PC-3 (cell line): ENCODE measurements at regions not wholly inside any gene's neighbourhood (a gene's known extent, or its start where the extent isn't known, plus 50 kb on each side); places are given as distances from the start of the nearest gene placed in this dataset.

Experiments used
- ATAC-seq: fragments of 200-7000 bp; cut with Tn5 transposase; 2 replicates; pipeline ENCODE4 v1.9.1; 2020; ENCODE audit warnings: mild to moderate bottlenecking, moderate library complexity
- BruUV-seq: library from RNA; stranded (reverse); fragments of 400-500 nt; replicated peaks from 2 replicates; lab custom pipeline; 2021; lab: Mats Ljungman, UMichigan
- CTCF ChIA-PET: fragments of 300-600 bp; sonication (Branson Sonifier 250); formaldehyde crosslinking; loops from one replicate; lab custom pipeline; 2022; ENCODE audit warnings: antibody characterized with exemption; lab: Charles Lee
- POLR2A ChIA-PET: fragments of 300-600 bp; sonication (Branson Sonifier 250); formaldehyde crosslinking; loops from one replicate; lab custom pipeline; 2022; ENCODE audit warnings: antibody characterized with exemption; ENCODE audit not compliant: unreplicated experiment; lab: Charles Lee
- DNase-seq: peaks from one replicate; pipeline ENCODE4 v3.0.0-alpha.2; 2015
- H2AFZ ChIP-seq: fragments of 300-600 bp; sonication (generic); 2 replicates; pipeline ENCODE4 v1.6.0; 2016; ENCODE audit warnings: antibody characterized with exemption, low read length
- H3F3A ChIP-seq: fragments of 300-600 bp; sonication (generic); one replicate; pipeline ENCODE4 v1.6.0; 2017; ENCODE audit warnings: antibody characterized with exemption, low read length, control low read depth, mild to moderate bottlenecking; ENCODE audit not compliant: unreplicated experiment
- H3K27ac ChIP-seq: fragments of 300-600 bp; sonication (generic); 2 replicates; pipeline ENCODE4 v1.5.1; 2016; ENCODE audit warnings: mild to moderate bottlenecking, low read length
- H3K27me3 ChIP-seq: fragments of 300-600 bp; sonication (generic); 2 replicates; pipeline ENCODE4 v1.6.1; 2016; ENCODE audit warnings: low read length, mixed read lengths
- H3K36me3 ChIP-seq: fragments of 300-600 bp; sonication (generic); 2 replicates; pipeline ENCODE4 v1.6.1; 2016; ENCODE audit warnings: low read depth, mixed run types, low read length, mixed read lengths
- H3K4me1 ChIP-seq: fragments of 300-600 bp; sonication (generic); 2 replicates; pipeline ENCODE4 v1.5.1; 2016; ENCODE audit warnings: low read length; ENCODE audit not compliant: insufficient read depth
- H3K4me2 ChIP-seq: fragments of 300-600 bp; sonication (generic); 2 replicates; pipeline ENCODE4 v1.6.0; 2016; ENCODE audit warnings: low read length
- H3K4me3 ChIP-seq: fragments of 300-600 bp; sonication (generic); 2 replicates; pipeline ENCODE4 v1.5.1; 2016; ENCODE audit warnings: mild to moderate bottlenecking, low read length, mixed read lengths
- H3K79me2 ChIP-seq: fragments of 300-600 bp; sonication (generic); 2 replicates; pipeline ENCODE4 v1.6.1; 2017; ENCODE audit warnings: low read length, mixed read lengths
- H3K9ac ChIP-seq: fragments of 300-600 bp; sonication (generic); 2 replicates; pipeline ENCODE4 v1.6.0; 2016; ENCODE audit warnings: mild to moderate bottlenecking, low read length
- H3K9me2 ChIP-seq: fragments of 300-600 bp; sonication (generic); replicated peaks from 2 replicates; pipeline ENCODE4 v1.6.1; 2016; ENCODE audit warnings: mixed run types, low read length, mixed read lengths
- H3K9me3 ChIP-seq: fragments of 300-600 bp; sonication (generic); 2 replicates; pipeline ENCODE4 v1.6.1; 2016; ENCODE audit warnings: low read length, mixed read lengths
- H4K20me1 ChIP-seq: fragments of 300-600 bp; sonication (generic); 2 replicates; pipeline ENCODE4 v1.6.1; 2016; ENCODE audit warnings: low read length, mixed read lengths
- EZH2 ChIP-seq: fragments of 300-600 bp; sonication (generic); IDR thresholded peaks from one replicate; pipeline ENCODE4 v1.6.1; 2017; ENCODE audit warnings: antibody characterized with exemption, mild to moderate bottlenecking, low read length; ENCODE audit not compliant: unreplicated experiment
- EZH2phosphoT487 ChIP-seq: fragments of 300-600 bp; sonication (generic); IDR thresholded peaks from 2 replicates; pipeline ENCODE4 v1.6.1; 2018; ENCODE audit warnings: mild to moderate bottlenecking, antibody characterized with exemption, low read length, borderline replicate concordance
- intact Hi-C: fragments of 100-400 bp; cut with micrococcal nuclease; formaldehyde crosslinking; loops from 2 replicates; pipeline ENCODE4 v1.9.0; 2023
- TF ChIP-seq, protein P1 (sequence below): fragments of 300-600 bp; sonication (generic); conservative IDR thresholded peaks from 2 replicates; pipeline ENCODE4 v1.5.1; 2017; ENCODE audit warnings: antibody characterized with exemption, low read depth, mild to moderate bottlenecking, low read length

DNA sequence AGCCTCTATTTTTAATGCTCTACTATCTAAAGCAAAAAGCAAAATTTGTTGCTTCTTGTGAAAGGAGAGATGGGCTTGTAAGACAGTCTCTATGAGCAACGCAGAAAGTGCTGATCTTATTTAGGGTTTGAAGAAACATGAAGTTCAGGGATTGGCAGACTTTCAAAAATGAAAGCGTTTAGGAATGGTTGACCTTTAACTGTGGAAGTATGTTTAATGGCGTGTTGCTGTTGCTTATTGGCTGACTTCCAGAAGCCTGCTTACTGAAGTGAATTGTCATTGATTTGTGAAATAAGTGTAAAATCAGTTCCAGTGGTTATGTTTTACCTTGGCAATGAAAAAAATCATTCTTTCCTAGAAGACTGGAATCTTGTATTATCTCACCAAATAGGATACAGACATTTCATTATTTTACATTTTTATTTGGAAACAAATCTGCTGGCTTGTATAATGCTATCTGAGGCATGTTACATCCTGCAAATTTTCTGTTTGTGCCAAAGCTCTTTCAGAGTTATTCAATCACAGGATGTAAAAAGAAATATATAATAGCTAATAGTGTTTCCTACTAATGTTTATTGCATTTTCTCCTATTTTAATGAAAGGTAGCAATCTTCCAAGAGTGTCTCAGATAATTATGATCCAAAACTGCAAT is 221.3 kb upstream of the SLITRK6 start:
- intact Hi-C loops, result no loop called here
- H2AFZ ChIP-seq, result no peak overlapping the region
- POLR2A ChIA-PET, result no interaction called here
- TF ChIP-seq, protein P1, sequence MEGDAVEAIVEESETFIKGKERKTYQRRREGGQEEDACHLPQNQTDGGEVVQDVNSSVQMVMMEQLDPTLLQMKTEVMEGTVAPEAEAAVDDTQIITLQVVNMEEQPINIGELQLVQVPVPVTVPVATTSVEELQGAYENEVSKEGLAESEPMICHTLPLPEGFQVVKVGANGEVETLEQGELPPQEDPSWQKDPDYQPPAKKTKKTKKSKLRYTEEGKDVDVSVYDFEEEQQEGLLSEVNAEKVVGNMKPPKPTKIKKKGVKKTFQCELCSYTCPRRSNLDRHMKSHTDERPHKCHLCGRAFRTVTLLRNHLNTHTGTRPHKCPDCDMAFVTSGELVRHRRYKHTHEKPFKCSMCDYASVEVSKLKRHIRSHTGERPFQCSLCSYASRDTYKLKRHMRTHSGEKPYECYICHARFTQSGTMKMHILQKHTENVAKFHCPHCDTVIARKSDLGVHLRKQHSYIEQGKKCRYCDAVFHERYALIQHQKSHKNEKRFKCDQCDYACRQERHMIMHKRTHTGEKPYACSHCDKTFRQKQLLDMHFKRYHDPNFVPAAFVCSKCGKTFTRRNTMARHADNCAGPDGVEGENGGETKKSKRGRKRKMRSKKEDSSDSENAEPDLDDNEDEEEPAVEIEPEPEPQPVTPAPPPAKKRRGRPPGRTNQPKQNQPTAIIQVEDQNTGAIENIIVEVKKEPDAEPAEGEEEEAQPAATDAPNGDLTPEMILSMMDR, result no peak
- TF ChIP-seq EZH2phosphoT487 (no peak), EZH2 (no peak)
- no peaks in the 10 kb centered on the region for H4K20me1 ChIP-seq
- H3K9me2 ChIP-seq, result no peaks in the 10 kb centered on the region
- no peaks in the 10 kb centered on the region for H3K79me2 ChIP-seq
- no peak overlapping the region for H3K9ac ChIP-seq
- no peaks in the 10 kb centered on the region for H3K4me1 ChIP-seq
- no peaks in the 10 kb centered on the region for H3F3A ChIP-seq
- peak; percentile 25 for DNase-seq
- no TSS peak for BruUV-seq
- H3K9me3 ChIP-seq, result no peaks in the 10 kb centered on the region
- H3K4me2 ChIP-seq, result no peak overlapping the region
- H3K36me3 ChIP-seq, result no peaks in the 10 kb centered on the region
- CTCF ChIA-PET, result no interaction called here
- no peaks in the 10 kb centered on the region for H3K27me3 ChIP-seq
- no peak overlapping the region for H3K27ac ChIP-seq
- no peak for ATAC-seq
- H3K4me3 ChIP-seq, result no peak overlapping the region

DNA sequence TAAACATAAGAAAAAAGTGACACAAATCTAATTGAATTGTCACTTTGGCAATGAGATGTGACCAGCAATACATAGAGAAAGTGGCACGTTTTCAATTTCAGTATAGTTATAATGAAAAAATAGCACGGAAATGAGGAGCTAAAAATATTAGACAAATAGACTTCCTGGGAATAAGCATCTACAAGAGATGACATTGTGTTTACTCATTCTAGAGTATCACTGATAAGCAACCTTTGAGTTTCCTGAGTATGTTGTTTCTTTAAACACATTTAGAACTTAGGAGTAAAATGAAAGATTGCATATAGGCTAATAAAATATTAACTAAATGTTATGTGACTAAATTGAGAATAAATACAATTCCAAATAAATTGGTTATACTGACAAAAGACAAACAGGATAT is 207.1 kb upstream of the SLITRK6 start:
- ChIA-PET CTCF (no interaction called here), POLR2A (no interaction called here)
- no peak overlapping the region for H3K9ac ChIP-seq
- intact Hi-C loops, result no loop called here
- no peaks in the 10 kb centered on the region for H3K27me3 ChIP-seq
- no peaks in the 10 kb centered on the region for H3F3A ChIP-seq
- H2AFZ ChIP-seq, result no peak overlapping the region
- TF ChIP-seq EZH2, result no peak
- TF ChIP-seq EZH2phosphoT487, result no peak
- TF ChIP-seq, protein P1, result no peak
- H3K4me3 ChIP-seq, result no peak overlapping the region
- H3K4me1 ChIP-seq, result no peaks in the 10 kb centered on the region
- no peaks in the 10 kb centered on the region for H3K9me3 ChIP-seq
- no peak overlapping the region for H3K4me2 ChIP-seq
- peak; percentile 67 for ATAC-seq
- no TSS peak for BruUV-seq
- H3K79me2 ChIP-seq, result no peaks in the 10 kb centered on the region
- H3K27ac ChIP-seq, result no peak overlapping the region
- DNase-seq, result no peak
- H4K20me1 ChIP-seq, result no peaks in the 10 kb centered on the region
- no peaks in the 10 kb centered on the region for H3K9me2 ChIP-seq
- no peaks in the 10 kb centered on the region for H3K36me3 ChIP-seq

DNA sequence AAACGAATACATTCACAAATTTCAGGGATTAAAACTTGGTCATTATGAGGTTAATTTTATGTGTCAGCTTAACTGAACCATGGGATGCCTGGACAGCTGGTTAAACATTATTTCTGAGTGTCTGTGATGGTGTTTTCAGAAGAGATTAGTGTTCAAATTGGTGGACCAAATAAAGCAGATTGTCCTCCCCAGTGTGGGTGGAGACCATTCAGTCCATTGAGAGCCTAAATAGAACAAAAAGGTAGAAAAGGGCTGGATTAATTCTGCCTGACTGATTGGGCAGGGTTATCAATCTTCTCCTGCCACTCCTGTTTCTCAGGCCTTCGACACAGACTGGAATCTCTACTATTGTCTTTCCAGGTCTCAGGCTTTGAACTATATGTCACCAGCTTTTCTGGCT is 203.8 kb upstream of the SLITRK6 start:
- ATAC-seq (no peak), DNase-seq (no peak)
- Histone ChIP-seq H3F3A (no peaks in the 10 kb centered on the region), H3K9me3 (no peaks in the 10 kb centered on the region), H3K4me3 (no peak overlapping the region), H4K20me1 (no peaks in the 10 kb centered on the region), H2AFZ (no peak overlapping the region), H3K36me3 (no peaks in the 10 kb centered on the region), H3K27me3 (no peaks in the 10 kb centered on the region), H3K9me2 (no peaks in the 10 kb centered on the region), H3K79me2 (no peaks in the 10 kb centered on the region), H3K9ac (no peak overlapping the region), H3K4me2 (no peak overlapping the region), H3K27ac (no peak overlapping the region), H3K4me1 (no peaks in the 10 kb centered on the region)
- intact Hi-C loops, result no loop called here
- BruUV-seq, result no TSS peak
- CTCF ChIA-PET, result no interaction called here
- TF ChIP-seq, protein P1, result no peak
- TF ChIP-seq EZH2phosphoT487 (no peak), EZH2 (no peak)
- POLR2A ChIA-PET, result no interaction called here
